ENCODE measurements at regions not wholly inside any gene's neighbourhood (a gene's known extent, or its start where the extent isn't known, plus 50 kb on each side); places are given as distances from the start of the nearest gene placed in this dataset.

DNA sequence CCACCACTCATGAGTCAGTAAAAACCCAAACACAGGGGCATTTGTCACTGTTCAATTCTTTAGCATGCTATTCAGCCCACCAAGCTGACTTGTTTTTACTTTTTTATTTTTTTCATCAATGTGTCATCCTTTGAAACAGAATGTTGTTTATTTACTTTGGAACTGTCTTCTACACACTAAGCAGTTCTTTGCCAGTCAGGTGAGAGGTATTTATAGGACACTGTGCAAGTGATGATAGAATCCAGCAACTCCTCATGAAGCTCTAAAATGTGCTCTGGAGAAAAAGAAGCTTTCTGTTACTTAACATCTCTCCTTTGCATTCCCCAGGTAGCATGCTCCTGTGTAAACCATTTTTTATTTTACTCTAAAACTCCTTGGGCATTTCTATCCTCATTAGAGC, 582.0 kb upstream of the TMPRSS15 start:
- TF ChIP-seq, protein P1, sequence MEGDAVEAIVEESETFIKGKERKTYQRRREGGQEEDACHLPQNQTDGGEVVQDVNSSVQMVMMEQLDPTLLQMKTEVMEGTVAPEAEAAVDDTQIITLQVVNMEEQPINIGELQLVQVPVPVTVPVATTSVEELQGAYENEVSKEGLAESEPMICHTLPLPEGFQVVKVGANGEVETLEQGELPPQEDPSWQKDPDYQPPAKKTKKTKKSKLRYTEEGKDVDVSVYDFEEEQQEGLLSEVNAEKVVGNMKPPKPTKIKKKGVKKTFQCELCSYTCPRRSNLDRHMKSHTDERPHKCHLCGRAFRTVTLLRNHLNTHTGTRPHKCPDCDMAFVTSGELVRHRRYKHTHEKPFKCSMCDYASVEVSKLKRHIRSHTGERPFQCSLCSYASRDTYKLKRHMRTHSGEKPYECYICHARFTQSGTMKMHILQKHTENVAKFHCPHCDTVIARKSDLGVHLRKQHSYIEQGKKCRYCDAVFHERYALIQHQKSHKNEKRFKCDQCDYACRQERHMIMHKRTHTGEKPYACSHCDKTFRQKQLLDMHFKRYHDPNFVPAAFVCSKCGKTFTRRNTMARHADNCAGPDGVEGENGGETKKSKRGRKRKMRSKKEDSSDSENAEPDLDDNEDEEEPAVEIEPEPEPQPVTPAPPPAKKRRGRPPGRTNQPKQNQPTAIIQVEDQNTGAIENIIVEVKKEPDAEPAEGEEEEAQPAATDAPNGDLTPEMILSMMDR (conservative IDR thresholded peaks at IDR 0.05; ENCODE audit: low read depth, low read length), result no peak
- H3K4me3 ChIP-seq (ENCODE audit: low read length), result no peak overlapping the region
- DNase-seq (ENCODE audit: low read depth), result no peak

DNA sequence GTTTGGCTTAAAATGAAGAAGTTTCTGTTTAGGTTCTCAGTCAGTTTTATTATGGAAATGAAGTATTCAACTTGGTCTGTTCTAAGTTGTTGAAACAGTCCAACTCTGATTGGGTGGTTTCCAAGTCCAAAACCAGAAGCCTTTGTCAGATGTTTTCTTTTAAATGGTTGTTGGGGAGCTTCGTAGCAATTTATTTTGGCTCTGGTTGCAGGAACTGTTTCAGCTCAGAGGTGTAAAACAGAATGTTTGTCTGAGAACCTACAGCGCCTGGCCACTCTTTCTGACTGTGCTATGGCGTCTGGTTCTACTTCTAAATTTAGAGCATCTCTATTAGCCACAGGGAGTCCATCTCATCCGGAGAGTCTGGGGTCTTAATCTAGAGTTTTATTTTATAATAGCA, 582.6 kb upstream of the TMPRSS15 start:
- no peak for DNase-seq (ENCODE audit: low read depth)
- no peak overlapping the region for H3K4me3 ChIP-seq (ENCODE audit: low read length)
- TF ChIP-seq, protein P1 (conservative IDR thresholded peaks at IDR 0.05; ENCODE audit: low read depth, low read length), result no peak

DNA sequence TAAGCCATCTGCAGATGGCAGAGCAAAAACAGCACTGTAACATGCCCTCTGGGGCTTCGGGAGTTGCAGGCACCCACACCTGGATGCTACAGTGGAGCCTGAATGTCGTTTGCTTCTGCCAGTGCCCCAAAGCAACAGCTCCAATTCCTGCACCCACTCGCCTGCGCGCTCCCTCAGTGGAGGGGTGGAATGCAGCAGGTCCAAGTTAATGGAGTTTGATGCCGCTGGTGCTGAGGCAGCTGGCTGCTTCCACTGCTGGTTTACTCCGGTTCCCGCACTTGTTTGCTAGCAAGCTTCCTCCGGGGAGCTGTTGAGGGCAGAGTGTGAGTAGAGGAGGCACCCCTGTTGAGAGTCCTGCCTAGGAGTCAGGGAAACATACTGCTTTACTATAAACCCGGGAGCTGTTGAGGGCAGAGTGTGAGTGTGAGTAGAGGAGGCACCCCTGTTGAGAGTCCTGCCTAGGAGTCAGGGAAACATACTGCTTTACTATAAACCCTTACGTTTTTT, 584.0 kb upstream of the TMPRSS15 start:
- H3K4me3 ChIP-seq (ENCODE audit: low read length), result no peak overlapping the region
- TF ChIP-seq, protein P1 (conservative IDR thresholded peaks at IDR 0.05; ENCODE audit: low read depth, low read length), result no peak
- no peak for DNase-seq (ENCODE audit: low read depth)

DNA sequence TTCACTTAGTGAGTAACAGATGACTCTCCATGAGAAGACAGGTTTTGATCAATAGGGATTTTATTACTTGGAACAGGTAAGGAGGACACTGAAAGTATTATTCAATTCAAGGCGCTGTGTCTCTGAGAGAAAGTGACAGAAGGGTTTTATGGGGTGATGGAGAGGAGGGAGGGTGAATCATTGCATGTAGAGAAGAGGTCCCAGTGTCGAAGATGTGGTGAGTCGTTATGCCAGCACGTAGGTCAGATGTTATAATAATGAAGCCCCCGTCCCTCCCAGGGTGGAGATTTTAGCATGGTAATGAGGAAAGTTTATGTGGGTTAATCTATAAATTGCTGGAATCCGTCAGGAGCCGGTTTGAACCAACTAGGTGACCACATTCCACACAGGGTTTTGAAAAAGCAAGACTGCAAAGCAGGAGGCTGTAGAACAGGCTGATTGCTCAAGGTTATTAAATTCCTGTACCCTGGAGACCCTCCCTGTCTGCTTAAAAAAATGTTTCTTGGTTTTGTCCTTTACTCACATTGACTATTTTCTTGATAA, 586.4 kb upstream of the TMPRSS15 start:
- no peak overlapping the region for H3K4me3 ChIP-seq (ENCODE audit: low read length)
- DNase-seq (ENCODE audit: low read depth), result no peak
- TF ChIP-seq, protein P1 (conservative IDR thresholded peaks at IDR 0.05; ENCODE audit: low read depth, low read length), result no peak

DNA sequence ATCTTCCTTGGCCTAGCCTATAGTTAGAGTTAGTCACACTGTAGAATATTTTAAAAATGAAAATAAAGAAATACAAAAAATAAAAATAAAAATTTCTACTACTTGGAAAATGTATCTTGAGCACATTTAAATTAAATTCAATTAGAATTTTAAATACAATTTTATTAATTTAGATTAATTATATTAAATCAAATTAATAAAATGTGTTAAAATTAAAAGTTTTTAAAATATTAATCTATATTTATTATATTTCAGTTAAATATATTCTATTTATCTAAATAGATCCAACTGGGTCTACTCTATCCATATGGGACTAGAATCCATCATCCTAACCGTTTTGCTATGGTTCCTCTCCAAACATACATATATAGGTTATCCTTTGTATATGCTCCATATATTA, 588.3 kb upstream of the TMPRSS15 start:
- H3K4me3 ChIP-seq (ENCODE audit: low read length), result no peak overlapping the region
- DNase-seq (ENCODE audit: low read depth), result no peak
- TF ChIP-seq, protein P1 (conservative IDR thresholded peaks at IDR 0.05; ENCODE audit: low read depth, low read length), result no peak

DNA sequence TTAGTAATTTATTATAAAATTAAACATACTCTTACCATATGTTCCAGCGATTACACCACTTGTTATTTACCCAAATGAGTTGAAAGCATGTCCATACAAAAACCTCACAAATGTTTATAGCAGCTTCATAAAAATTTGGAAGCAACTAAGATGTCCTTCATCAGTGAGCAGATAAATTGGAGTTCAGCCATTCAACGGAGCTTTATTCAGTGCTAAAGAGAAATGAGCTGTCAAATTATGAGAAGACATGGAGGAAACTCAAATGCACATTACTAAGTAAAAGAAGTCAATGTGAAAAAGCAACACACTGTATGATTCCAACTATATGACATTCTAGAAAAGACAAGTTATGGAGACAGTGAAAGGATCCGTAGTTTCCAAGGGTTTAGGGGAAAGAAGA, 606.7 kb upstream of the TMPRSS15 start:
- DNase-seq (ENCODE audit: low read depth), result no peak
- TF ChIP-seq, protein P1 (conservative IDR thresholded peaks at IDR 0.05; ENCODE audit: low read depth, low read length), result no peak
- no peak overlapping the region for H3K4me3 ChIP-seq (ENCODE audit: low read length)

DNA sequence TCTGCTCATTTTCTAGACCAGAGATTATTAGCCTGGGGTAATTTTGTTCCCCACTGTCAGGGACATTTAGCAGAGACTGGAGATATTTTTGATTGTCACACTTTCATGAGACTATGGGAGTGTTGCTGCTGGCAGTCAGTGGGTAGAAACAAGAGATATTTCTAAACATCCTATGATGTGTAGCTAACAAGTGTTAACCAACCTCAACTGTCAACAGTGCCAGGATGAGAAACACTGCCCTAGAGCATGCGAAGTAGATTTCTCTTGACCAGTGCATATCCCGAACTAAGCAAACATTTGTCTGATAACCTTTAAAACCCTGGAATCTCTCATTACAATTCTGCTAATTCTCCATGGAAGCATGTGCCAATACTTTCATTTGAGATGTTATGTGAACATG, 607.4 kb upstream of the TMPRSS15 start:
- no peak overlapping the region for H3K4me3 ChIP-seq (ENCODE audit: low read length)
- no peak for DNase-seq (ENCODE audit: low read depth)
- TF ChIP-seq, protein P1 (conservative IDR thresholded peaks at IDR 0.05; ENCODE audit: low read depth, low read length), result no peak
